HCT116 (cell line): ENCODE measurements at regions not wholly inside any gene's neighbourhood (a gene's known extent, or its start where the extent isn't known, plus 50 kb on each side); places are given as distances from the start of the nearest gene placed in this dataset.

Experiments used
- ATAC-seq: fragments of 200-7000 bp; cut with Tn5 transposase; 2 replicates; pipeline ENCODE4 v1.9.1; 2020; ENCODE audit warnings: mild to moderate bottlenecking, moderate library complexity
- BruUV-seq: library from RNA; stranded (reverse); fragments of 400-500 nt; replicated peaks from 2 replicates; lab custom pipeline; 2021; lab: Mats Ljungman, UMichigan
- CTCF ChIA-PET: fragments of 300-600 bp; sonication (Branson Sonifier 250); formaldehyde crosslinking; loops from one replicate; lab custom pipeline; 2021; ENCODE audit warnings: antibody characterized with exemption; lab: Charles Lee
- POLR2A ChIA-PET: fragments of 300-600, 350-600 bp; sonication (Branson Sonifier 250); formaldehyde crosslinking; loops from one replicate; lab custom pipeline; 2021; ENCODE audit warnings: antibody characterized with exemption; lab: Charles Lee
- RAD21 ChIA-PET, 2 experiments: fragments of 300-600 bp; sonication (Branson Sonifier 250); formaldehyde crosslinking; loops; one replicate each; lab custom pipeline; 2023; ENCODE audit warnings: low total read pairs in 2 of 2; ENCODE audit not compliant: uncharacterized antibody in 2 of 2, unreplicated experiment in 2 of 2, low non-redundant PET in 1 of 2; lab: Charles Lee
- DNase-seq: peaks from one replicate; pipeline ENCODE4 v3.0.0-alpha.2; 2010; ENCODE audit warnings: low read depth, low spot score
- H2AFZ ChIP-seq: fragments of 200-600 bp; shearing (Covaris generic), sonication (generic); 2 replicates; pipeline ENCODE4 v1.6.1; 2017; ENCODE audit warnings: low read depth, mixed run types, mixed read lengths, antibody characterized with exemption, low read length; ENCODE audit not compliant: poor library complexity, severe bottlenecking
- H3K27ac ChIP-seq: 2 replicates; pipeline ENCODE4 v1.5.1; 2012; ENCODE audit warnings: low read depth, low read length
- H3K27me3 ChIP-seq: fragments of 200-600 bp; sonication (generic); 2 replicates; pipeline ENCODE4 v1.6.1; 2016; ENCODE audit warnings: mixed run types, low read length, mixed read lengths; ENCODE audit not compliant: insufficient read depth
- H3K36me3 ChIP-seq, 2 experiments: fragments of 200-500 bp in 1 of 2; fragments of 200-600 bp in 1 of 2; sonication (Bioruptor generic) in 1 of 2; sonication (generic) in 1 of 2; 2 replicates each; pipeline versions ENCODE4 v1.5.1 to v1.6.1; 2014 to 2016; ENCODE audit warnings: low read length in 2 of 2, inconsistent platforms in 1 of 2, mixed read lengths in 1 of 2, mixed run types in 1 of 2; ENCODE audit not compliant: insufficient read depth in 2 of 2, control insufficient read depth in 1 of 2
- H3K4me1 ChIP-seq, 2 experiments: fragments of 200-600 bp in 1 of 2; sonication (generic) in 1 of 2; 2 replicates each; pipeline versions ENCODE4 v1.5.1 to v1.6.1; 2012 to 2017; ENCODE audit warnings: low read length in 2 of 2, inconsistent platforms in 1 of 2, mild to moderate bottlenecking in 1 of 2, mixed read lengths in 1 of 2, mixed run types in 1 of 2, moderate library complexity in 1 of 2; ENCODE audit not compliant: insufficient read depth in 2 of 2, control insufficient read depth in 1 of 2
- H3K4me2 ChIP-seq: fragments of 200-600 bp; sonication (generic); 2 replicates; pipeline ENCODE4 v1.6.1; 2017; ENCODE audit warnings: mixed run types, low read length, mixed read lengths
- H3K4me3 ChIP-seq, 2 experiments: fragments of 200-600 bp in 1 of 2; sonication (generic) in 1 of 2; replicated peaks in 1 of 2; 2 replicates each; pipeline ENCODE4 v1.5.1; 2011 to 2016; ENCODE audit warnings: low read length in 2 of 2, control low read depth in 1 of 2, low read depth in 1 of 2, mild to moderate bottlenecking in 1 of 2, mixed read lengths in 1 of 2, mixed run types in 1 of 2
- H3K79me2 ChIP-seq: fragments of 200-600 bp; sonication (generic); 2 replicates; pipeline ENCODE4 v1.6.1; 2017; ENCODE audit warnings: mild to moderate bottlenecking, mixed run types, low read length, moderate library complexity, mixed read lengths; ENCODE audit not compliant: insufficient read depth
- H3K9ac ChIP-seq: fragments of 200-600 bp; sonication (generic); 2 replicates; pipeline ENCODE4 v1.6.1; 2016; ENCODE audit warnings: low read length, mixed read lengths
- H3K9me2 ChIP-seq: fragments of 200-600 bp; sonication (generic), shearing (Covaris generic); 2 replicates; pipeline ENCODE4 v1.6.1; 2017; ENCODE audit warnings: mixed run types, mild to moderate bottlenecking, moderate library complexity; ENCODE audit not compliant: insufficient read depth
- H3K9me3 ChIP-seq, 2 experiments: fragments of 200-500 bp in 1 of 2; fragments of 200-600 bp in 1 of 2; sonication (Bioruptor generic) in 1 of 2; sonication (generic) in 1 of 2; 2 replicates each; pipeline ENCODE4 v1.6.1; 2014 to 2017; ENCODE audit warnings: low read length in 2 of 2, mixed read lengths in 2 of 2, inconsistent platforms in 1 of 2, low read depth in 1 of 2, mild to moderate bottlenecking in 1 of 2, mixed run types in 1 of 2, moderate library complexity in 1 of 2; ENCODE audit not compliant: control insufficient read depth in 1 of 2, insufficient read depth in 1 of 2
- H4K20me1 ChIP-seq: fragments of 200-600 bp; sonication (generic), shearing (Covaris generic); 2 replicates; pipeline ENCODE4 v1.6.1; 2017; ENCODE audit warnings: mixed run types, mild to moderate bottlenecking, moderate library complexity; ENCODE audit not compliant: insufficient read depth
- CBX3 ChIP-seq: IDR thresholded peaks from 2 replicates; pipeline ENCODE4 v1.6.1; 2012; ENCODE audit warnings: low read depth
- CEBPB ChIP-seq: IDR thresholded peaks from 2 replicates; pipeline ENCODE4 v1.6.1; 2012; ENCODE audit warnings: low read depth
- FOSL1 ChIP-seq: IDR thresholded peaks from 2 replicates; pipeline ENCODE4 v1.6.1; 2012; ENCODE audit warnings: low read depth
- JUND ChIP-seq: IDR thresholded peaks from 2 replicates; pipeline ENCODE4 v1.6.1; 2012
- POLR2A ChIP-seq: IDR thresholded peaks from 2 replicates; pipeline ENCODE4 v1.7.0; 2011; ENCODE audit warnings: borderline replicate concordance; ENCODE audit not compliant: insufficient read depth, insufficient read length; ENCODE audit errors: extremely low read depth
- SIN3A ChIP-seq: IDR thresholded peaks from 2 replicates; pipeline ENCODE4 v1.6.1; 2012; ENCODE audit warnings: low read depth
- SP1 ChIP-seq: IDR thresholded peaks from 2 replicates; pipeline ENCODE4 v1.6.1; 2012; ENCODE audit warnings: low read depth
- SRF ChIP-seq: IDR thresholded peaks from 2 replicates; pipeline ENCODE4 v1.6.1; 2012; ENCODE audit warnings: low read depth
- TCF7L2 ChIP-seq: IDR thresholded peaks from 2 replicates; pipeline ENCODE4 v1.7.0; 2011; ENCODE audit warnings: borderline replicate concordance, inconsistent platforms; ENCODE audit not compliant: insufficient read depth, insufficient read length; ENCODE audit errors: extremely low read depth
- YY1 ChIP-seq: IDR thresholded peaks from 2 replicates; pipeline ENCODE4 v1.6.1; 2011; ENCODE audit warnings: low read length, low read depth, moderate library complexity, mild to moderate bottlenecking; ENCODE audit not compliant: insufficient replicate concordance; ENCODE audit errors: extremely low read depth
- ZFX ChIP-seq: fragments of 450-650 bp; IDR thresholded peaks from 2 replicates; pipeline ENCODE4 v1.6.1; 2017
- ZNF274 ChIP-seq: fragments of 200-500 bp; sonication (Bioruptor generic); IDR thresholded peaks from 2 replicates; pipeline ENCODE4 v1.6.1; 2014; ENCODE audit warnings: mild to moderate bottlenecking, low read depth, low read length, inconsistent platforms
- intact Hi-C: fragments of 100-400 bp; cut with micrococcal nuclease; formaldehyde crosslinking; loops from 2 replicates; pipeline ENCODE4 v1.10.0; 2022
- TF ChIP-seq, protein P1 (sequence below): IDR thresholded peaks from 2 replicates; pipeline ENCODE4 v1.6.1; 2012; ENCODE audit warnings: low read depth
- TF ChIP-seq, protein P2 (sequence below): IDR thresholded peaks from 2 replicates; pipeline ENCODE4 v1.6.1; 2011; ENCODE audit warnings: mild to moderate bottlenecking, low read length, moderate library complexity; ENCODE audit not compliant: insufficient replicate concordance; ENCODE audit errors: extremely low read depth
- TF ChIP-seq, protein P3 (sequence below): IDR thresholded peaks from 2 replicates; pipeline ENCODE4 v1.6.1; 2012

DNA sequence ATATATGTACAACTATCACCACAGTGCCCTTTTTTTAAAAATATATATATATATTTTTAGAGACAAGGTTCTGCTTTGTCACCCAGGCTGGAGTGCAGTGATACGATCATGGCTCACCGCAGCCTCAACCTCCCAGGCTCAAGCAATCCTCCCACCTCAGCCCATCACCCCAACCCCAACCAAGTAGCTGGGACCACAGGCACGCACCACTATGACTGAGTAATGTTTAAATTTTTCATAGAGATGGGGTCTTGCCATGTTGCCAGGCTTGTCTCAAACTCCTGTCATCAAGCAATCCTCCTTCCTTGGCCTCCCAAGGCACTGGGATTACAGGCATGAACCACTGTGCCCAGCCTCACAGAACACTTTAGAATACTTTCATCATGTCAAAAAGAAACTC is 234.9 kb downstream of the SH2D4B start:
- Histone ChIP-seq H3K4me1 (no peaks in the 10 kb centered on the region), H3K79me2 (no peaks in the 10 kb centered on the region), H3K36me3 (no peaks in the 10 kb centered on the region), H3K4me2 (no peak overlapping the region), H2AFZ (no peak overlapping the region), H4K20me1 (no peaks in the 10 kb centered on the region), H3K27ac (no peak overlapping the region), H3K27me3 (peaks cover 11% of the 10 kb centered on the region; the same call in 1 of the 2 replicates), H3K9ac (no peak overlapping the region), H3K9me2 (no peaks in the 10 kb centered on the region), H3K9me3 (no peaks in the 10 kb centered on the region), H3K4me3 (no peak overlapping the region)
- no TSS peak for BruUV-seq
- intact Hi-C loops: no loop called here
- RAD21 ChIA-PET: no interaction called here
- ATAC-seq (no peak), DNase-seq (no peak)
- CTCF ChIA-PET: no interaction called here
- TF ChIP-seq, protein P1, sequence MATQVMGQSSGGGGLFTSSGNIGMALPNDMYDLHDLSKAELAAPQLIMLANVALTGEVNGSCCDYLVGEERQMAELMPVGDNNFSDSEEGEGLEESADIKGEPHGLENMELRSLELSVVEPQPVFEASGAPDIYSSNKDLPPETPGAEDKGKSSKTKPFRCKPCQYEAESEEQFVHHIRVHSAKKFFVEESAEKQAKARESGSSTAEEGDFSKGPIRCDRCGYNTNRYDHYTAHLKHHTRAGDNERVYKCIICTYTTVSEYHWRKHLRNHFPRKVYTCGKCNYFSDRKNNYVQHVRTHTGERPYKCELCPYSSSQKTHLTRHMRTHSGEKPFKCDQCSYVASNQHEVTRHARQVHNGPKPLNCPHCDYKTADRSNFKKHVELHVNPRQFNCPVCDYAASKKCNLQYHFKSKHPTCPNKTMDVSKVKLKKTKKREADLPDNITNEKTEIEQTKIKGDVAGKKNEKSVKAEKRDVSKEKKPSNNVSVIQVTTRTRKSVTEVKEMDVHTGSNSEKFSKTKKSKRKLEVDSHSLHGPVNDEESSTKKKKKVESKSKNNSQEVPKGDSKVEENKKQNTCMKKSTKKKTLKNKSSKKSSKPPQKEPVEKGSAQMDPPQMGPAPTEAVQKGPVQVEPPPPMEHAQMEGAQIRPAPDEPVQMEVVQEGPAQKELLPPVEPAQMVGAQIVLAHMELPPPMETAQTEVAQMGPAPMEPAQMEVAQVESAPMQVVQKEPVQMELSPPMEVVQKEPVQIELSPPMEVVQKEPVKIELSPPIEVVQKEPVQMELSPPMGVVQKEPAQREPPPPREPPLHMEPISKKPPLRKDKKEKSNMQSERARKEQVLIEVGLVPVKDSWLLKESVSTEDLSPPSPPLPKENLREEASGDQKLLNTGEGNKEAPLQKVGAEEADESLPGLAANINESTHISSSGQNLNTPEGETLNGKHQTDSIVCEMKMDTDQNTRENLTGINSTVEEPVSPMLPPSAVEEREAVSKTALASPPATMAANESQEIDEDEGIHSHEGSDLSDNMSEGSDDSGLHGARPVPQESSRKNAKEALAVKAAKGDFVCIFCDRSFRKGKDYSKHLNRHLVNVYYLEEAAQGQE: no peak
- no peak for TF ChIP-seq CBX3
- TF ChIP-seq SRF: no peak
- TF ChIP-seq CEBPB: no peak
- no peak for TF ChIP-seq YY1
- TF ChIP-seq, protein P2, sequence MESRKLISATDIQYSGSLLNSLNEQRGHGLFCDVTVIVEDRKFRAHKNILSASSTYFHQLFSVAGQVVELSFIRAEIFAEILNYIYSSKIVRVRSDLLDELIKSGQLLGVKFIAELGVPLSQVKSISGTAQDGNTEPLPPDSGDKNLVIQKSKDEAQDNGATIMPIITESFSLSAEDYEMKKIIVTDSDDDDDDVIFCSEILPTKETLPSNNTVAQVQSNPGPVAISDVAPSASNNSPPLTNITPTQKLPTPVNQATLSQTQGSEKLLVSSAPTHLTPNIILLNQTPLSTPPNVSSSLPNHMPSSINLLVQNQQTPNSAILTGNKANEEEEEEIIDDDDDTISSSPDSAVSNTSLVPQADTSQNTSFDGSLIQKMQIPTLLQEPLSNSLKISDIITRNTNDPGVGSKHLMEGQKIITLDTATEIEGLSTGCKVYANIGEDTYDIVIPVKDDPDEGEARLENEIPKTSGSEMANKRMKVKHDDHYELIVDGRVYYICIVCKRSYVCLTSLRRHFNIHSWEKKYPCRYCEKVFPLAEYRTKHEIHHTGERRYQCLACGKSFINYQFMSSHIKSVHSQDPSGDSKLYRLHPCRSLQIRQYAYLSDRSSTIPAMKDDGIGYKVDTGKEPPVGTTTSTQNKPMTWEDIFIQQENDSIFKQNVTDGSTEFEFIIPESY: no peak
- TF ChIP-seq TCF7L2: no peak
- TF ChIP-seq ZFX: no peak
- TF ChIP-seq POLR2A: no peak
- no peak for TF ChIP-seq JUND
- no peak for TF ChIP-seq ZNF274
- TF ChIP-seq SIN3A: no peak
- TF ChIP-seq, protein P3, sequence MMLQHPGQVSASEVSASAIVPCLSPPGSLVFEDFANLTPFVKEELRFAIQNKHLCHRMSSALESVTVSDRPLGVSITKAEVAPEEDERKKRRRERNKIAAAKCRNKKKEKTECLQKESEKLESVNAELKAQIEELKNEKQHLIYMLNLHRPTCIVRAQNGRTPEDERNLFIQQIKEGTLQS: no peak
- no peak for TF ChIP-seq SP1
- TF ChIP-seq FOSL1: no peak
- POLR2A ChIA-PET: no interaction called here
